ENCODE measurements at regions not wholly inside any gene's neighbourhood (a gene's known extent, or its start where the extent isn't known, plus 50 kb on each side); places are given as distances from the start of the nearest gene placed in this dataset.
"Not testable (repeated sequence)": the region's sequence is repeated elsewhere in the genome, so short reads cannot be mapped to it uniquely, and the experiment has no call there.

- DNase-seq: no peak
Measured at GRCh38 chr14:84068288-84068687, 1461.7 kb upstream of the FLRT2 start.

DNA sequence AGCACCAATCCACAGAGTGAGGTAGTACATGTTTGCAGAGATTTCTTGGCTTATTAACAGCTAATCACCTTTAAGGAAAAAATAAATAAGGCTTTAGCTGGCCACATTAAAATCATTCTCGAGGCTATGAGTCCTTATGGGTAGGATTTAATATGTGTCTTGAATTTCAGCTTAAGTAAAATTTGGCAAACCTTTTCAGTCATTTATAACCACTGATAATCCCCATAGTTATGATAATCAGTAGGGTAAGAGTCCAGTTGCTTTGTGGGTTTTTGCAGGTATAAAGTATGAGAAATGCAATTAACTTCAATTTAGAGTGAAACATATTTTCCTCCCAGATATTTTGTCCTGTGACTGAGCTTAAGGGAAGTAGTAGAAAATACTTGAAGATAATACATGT, 1458.9 kb upstream of the FLRT2 start:
- no peak for DNase-seq

- no peak for DNase-seq
Measured at GRCh38 chr14:84074626-84075025, 1455.3 kb upstream of the FLRT2 start.

DNA sequence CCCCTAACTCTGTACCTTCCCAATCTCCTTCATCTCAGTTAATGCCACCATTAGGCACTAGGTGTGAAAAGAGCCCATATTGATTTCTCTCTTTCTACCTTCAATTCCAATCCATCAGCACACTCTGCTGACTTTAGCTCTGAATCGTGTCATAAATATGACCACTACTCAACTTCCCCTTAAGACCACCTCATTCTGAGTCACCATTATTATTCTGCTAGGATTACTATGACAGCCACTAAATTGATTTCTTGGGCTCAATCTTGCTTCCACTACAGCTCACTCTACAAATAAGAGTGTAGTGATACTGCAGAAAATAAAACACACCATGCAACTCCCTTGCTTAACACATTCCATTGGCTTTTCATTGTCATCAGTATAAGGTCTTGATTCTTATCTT, 1449.0 kb upstream of the FLRT2 start:
- no peak for DNase-seq

DNA sequence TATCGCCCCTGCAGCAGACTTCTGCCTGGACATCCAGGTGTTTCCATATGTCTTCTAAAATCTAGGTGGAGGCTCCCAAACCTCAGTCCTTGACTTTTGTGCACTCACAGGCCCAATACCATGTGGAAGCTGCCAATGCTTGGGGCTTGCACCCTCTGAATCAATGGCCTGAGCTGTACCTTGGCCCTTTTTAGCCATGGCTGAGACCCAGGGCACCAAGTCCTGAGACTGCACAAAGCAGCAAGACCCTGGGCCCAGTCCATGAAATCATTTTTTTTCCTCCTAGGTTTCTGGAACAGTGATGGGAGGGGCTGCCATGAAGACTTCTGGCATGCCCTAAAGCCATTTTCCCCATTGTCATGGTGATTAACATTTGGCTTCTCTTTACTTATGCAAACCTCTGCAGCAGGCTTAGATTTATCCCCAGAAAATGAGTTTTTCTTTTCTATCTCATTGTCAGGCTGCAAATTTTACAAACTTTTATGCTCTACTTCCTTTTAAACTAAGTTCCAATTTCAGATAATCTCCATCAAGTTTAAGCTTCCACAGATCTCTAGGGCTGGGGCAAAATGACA, 1445.8 kb upstream of the FLRT2 start:
- DNase-seq: no peak

- DNase-seq: no peak
Measured at GRCh38 chr14:84085493-84085892, 1444.5 kb upstream of the FLRT2 start.

- DNase-seq: no peak
Measured at GRCh38 chr14:84086714-84087113, 1443.2 kb upstream of the FLRT2 start.

- no peak for DNase-seq
Measured at GRCh38 chr14:84087986-84088531, 1441.9 kb upstream of the FLRT2 start.

- DNase-seq: no peak
Measured at GRCh38 chr14:84090837-84091236, 1439.1 kb upstream of the FLRT2 start.

DNA sequence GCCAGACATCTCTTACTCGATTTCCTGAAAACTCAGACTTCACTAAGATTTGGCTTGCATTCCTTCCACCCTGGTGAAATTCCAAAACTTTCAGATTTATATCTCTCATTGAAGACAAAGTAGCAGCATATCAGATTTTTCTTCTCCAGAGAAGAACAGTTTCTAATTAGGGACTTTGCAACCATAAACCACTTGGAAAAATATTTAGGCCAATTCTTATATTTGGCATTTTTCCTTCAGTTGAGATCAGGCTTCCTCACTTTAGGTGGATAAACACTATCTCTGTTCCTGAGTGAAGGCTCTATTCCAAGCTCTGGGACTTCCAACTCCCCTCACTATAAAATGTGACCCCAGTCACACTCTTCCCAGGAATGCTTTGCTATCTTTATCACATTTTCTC, 1434.3 kb upstream of the FLRT2 start:
- DNase-seq: no peak

DNA sequence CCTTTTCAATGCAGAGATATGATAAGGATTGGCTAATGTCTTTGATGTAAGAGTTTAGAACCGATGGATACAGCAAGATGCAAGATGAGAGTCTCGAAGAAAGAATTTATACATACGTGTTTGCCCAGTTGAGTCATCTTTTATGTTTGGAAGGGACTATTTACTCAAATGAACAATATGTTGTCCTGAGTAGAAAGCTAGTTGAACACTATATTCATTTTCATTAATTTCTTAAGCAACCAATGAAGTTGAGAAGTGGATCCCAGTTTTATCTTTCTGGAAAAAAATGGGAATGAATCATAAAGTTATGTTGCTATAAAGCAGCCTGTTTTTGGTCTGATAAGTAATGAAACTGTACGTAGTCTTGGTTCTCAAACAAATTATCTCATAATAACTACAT, 1431.7 kb upstream of the FLRT2 start:
- DNase-seq: no peak

GRCh38 chr14:84099560-84099959, 1430.4 kb upstream of the FLRT2 start:
- DNase-seq: not testable (repeated sequence)

DNA sequence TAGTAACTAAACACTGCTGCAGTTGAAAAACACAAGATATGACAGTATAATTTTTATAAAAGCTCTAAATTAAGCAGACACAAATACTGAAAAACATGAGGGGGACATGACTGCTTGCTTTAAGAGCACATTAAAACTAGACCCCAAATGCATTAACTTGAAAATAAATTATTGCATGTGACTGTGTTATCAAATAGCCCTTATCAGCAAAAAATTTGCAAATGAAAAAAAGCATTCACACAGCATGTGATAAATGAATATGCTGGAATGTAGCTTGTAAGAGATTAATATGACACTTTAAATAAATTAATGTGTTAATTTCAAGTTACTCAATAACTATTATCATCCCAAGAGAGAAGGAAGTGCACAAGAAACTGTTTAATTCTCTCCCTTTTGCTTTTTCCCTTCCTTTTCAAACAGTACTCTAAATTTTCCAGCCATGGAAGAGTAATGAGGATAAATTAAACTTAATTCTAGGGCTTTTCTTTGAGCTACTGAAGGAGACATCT, 1422.1 kb upstream of the FLRT2 start:
- DNase-seq: no peak

DNA sequence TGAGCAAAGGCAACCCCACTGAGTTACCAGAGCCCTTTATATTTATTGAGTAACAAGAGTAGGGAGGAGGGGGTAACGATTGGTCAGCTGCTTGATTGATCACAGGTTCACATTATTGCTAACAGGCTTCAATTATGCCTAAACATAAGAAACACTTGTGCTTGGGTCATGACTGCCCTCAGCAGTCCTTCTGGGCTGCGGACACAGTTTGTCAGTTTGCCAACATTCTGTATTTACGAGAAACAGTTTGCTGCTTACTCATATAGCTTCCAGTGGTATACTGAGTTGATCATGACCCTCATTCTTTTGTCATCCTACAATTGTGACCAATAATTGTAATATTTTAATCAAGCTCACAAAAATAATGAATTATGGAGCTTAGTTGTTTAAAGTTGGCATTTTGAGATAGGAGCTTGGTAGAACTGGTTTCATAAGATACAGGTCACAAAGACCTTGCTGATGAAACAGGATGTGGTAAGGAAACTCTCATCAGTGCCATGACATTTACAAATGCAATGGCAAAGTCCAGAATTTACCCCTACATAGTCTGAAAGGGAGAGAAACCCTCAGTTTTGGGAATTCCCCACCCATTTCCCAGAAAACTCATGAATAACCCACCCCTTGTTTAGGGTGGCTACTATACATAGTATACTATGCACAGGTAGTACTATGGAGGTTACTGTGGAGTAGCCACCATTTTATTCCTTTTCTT, 1421.0 kb upstream of the FLRT2 start:
- no peak for DNase-seq

DNA sequence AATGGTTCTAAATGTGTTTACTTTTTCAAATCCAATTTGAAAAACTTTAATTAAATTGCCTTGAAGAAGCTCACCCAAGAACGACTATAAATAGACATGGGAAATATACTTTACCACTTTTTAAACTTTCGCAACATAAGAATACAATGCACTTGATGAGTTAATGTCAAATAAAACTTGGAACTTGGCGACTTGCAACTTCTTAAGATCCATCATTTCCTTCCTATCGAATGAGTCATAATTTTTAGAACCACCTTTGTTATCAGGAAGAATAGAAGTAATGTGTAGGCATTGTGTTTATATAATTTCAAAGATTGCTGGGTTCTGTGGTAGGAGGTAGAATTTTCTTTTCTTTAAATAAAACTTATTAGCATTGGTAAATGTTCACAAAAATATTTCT, 1417.4 kb upstream of the FLRT2 start:
- DNase-seq: no peak

DNA sequence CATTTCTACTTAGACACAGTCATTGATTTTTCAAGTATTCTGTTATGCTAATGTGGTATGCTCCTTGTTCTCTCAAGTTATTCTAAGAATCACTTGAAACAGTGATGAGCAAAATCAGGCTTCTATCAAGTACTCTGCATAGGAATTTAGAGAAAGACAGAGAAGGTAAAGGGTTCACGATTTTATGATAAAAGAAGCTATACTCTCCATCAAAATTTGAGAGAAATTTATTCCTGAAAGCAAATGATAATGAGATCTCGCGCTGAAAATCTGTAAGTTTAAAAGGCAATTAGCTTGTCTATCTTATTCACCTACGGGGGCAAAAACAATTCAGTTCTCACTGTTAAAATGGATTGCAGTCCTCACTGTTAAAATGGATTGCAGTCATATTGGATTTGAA, 1404.3 kb upstream of the FLRT2 start:
- DNase-seq: no peak

DNA sequence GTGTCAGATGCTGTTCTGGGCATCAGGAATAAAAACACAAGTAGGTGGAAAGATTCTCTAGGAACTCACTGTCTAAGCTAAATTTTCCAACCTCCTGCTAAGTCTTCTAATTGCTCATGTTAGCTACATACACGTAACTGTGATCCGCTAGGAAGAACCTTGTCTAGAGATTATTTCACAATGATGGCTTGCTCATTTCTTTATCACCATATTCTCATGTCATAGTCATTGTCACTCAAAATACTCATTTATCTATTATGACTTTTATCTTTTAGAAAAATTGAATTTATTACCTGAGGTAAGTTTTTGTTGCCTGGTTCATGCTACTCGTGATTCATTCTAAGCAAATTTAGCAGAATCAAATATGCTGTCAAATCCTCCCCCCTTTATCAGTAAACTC, 1402.4 kb upstream of the FLRT2 start:
- DNase-seq: no peak

DNA sequence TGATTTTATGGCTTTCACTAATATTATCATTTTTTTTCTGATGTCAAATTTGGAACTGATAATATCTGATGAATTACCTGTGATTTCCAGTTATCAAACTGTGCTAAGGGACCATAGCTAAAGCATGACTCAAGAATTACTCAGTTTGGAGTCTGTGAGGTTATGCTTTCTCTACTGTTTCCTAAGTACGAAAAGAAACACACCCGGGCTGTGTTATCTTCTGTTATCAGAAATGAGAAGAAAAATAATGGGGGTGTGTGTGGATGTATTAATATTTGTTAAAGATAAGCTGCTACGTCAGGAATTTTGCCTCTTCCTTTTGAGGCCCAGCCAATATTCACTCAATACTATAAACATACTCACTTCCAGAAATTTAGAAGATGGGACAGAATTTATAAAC, 1401.9 kb upstream of the FLRT2 start:
- DNase-seq: no peak

DNA sequence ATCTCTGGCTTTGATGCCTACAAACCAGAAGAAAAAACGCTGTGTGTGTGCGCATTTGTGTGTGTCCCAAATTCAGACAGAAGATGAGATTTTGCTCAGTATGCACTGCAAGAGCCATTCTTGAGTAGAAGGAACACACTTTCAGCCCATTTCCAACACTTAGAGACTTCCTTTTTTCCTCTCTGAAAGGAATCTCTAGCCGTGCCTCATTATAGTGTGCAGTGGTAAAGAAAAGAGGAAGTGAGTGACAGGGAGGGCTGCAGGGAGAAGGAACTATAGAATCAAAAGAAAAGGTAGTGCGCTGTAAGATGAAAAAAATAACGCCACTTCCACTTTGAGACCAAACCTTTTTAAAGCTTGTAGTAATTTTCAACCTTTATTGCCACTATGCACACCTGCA, 1400.9 kb upstream of the FLRT2 start:
- no peak for DNase-seq

DNA sequence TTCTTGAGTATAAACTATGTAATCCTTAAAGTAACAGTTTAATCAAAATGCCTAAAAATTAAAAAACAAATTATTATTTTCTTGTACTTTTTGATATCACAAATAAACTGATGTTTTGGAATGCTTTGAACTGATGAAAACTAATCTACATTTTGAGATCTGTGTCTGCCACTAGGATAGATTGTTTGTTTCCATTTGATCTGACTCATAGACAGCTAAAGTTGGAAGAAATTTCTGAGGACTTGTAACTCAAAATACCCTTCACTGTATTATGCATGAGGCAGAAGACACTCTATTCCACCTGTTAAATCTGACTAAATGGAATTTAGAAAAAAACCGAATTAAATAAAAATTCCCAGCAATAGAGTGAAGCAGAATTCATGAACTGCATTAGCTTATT, 1400.0 kb upstream of the FLRT2 start:
- DNase-seq: no peak

DNA sequence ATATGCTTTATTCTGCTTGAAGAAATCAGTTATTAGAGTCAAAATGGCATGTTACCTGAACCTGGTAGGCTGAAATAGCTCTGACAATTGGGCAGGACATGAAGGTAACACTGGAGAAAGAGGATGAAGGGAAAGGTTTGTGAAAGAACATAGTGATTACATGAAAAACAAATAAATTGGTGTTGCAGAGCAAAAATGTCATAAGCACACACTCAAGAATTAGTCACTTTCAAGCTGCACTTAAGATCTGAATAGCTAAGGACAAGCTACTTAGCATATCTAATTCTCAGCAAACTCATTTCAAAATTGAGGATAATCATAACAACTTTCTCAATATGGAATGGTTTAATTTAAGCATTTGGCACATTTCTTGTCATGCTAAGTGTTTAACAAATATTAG, 1398.0 kb upstream of the FLRT2 start:
- DNase-seq: no peak

DNA sequence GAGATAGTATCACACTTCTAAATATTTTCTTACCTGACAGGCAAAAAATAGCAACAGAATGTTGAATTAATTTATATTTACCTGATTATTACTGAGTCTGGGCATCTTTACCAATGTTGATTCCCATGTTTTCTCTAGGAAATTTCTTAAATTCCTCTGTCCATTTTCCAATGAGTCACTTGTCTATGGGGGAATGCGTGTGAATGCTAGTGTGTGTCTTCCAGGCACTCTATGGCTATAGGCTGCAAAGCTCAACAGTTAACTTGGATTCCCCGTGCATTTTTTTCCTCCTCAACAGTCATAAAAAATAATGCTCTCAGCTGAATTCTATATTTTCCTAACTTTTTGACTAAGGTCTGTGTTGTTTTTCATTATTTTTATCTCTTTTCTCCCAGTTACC, 1385.8 kb upstream of the FLRT2 start:
- no peak for DNase-seq

DNA sequence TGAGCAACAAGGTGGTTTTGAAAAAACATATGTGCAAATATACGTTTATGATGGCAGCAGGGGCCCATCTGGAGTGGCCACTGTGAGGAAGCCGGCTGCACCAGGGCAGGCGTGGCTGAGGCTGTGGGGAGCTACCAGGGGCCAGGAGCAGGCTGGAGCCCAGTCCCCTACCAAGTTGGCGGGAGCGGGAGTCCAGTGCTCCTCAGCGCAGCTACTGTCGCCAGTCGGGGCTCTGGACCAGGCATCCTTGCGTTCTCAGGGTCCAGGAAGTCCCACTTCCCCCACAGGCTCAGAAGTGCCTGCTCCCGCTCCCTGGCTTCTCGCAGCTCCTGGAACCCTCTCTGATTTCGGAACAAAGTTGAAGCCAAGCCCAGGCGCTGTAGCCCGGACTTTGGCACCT, 1377.5 kb upstream of the FLRT2 start:
- no peak for DNase-seq

- DNase-seq: no peak
Measured at GRCh38 chr14:84162633-84163032, 1367.3 kb upstream of the FLRT2 start.

- no peak for DNase-seq
Measured at GRCh38 chr14:84167026-84167425, 1362.9 kb upstream of the FLRT2 start.

All from NCI-H774 (cell line).